CD14-positive monocyte (primary cell): ENCODE measurements at regions not wholly inside any gene's neighbourhood (a gene's known extent, or its start where the extent isn't known, plus 50 kb on each side); places are given as distances from the start of the nearest gene placed in this dataset.

Source experiments
- DNase-seq, 3 donors: peaks; one replicate each; pipeline ENCODE4 v3.0.0-alpha.2; 2011 to 2022
- H2AFZ ChIP-seq: 2 replicates; pipeline ENCODE4 v1.6.0; 2012; ENCODE audit warnings: mild to moderate bottlenecking, low read depth, low read length, inconsistent platforms; ENCODE audit not compliant: insufficient read depth, poor library complexity, severe bottlenecking
- H3K27ac ChIP-seq, 2 donors: 1 replicate in 1 of 2; 2 replicates in 1 of 2; pipeline ENCODE4 v1.5.1; 2012 to 2013; ENCODE audit warnings: low read length in 2 of 2, control low read depth in 1 of 2, inconsistent platforms in 1 of 2, low read depth in 1 of 2, mild to moderate bottlenecking in 1 of 2
- H3K27me3 ChIP-seq, 2 donors: one replicate each; pipeline versions ENCODE4 v1.6.0 to v1.6.1; 2011 to 2013; ENCODE audit warnings: low read length in 2 of 2; ENCODE audit not compliant: control insufficient read depth in 2 of 2, insufficient read depth in 2 of 2
- H3K36me3 ChIP-seq, 2 donors: replicated peaks in 1 of 2; 1 replicate in 1 of 2; 2 replicates in 1 of 2; pipeline versions ENCODE4 v1.5.1 to v1.6.1; 2012 to 2013; ENCODE audit warnings: low read length in 2 of 2, control low read depth in 1 of 2, inconsistent platforms in 1 of 2, mild to moderate bottlenecking in 1 of 2; ENCODE audit not compliant: insufficient read depth in 2 of 2, control insufficient read depth in 1 of 2
- H3K4me1 ChIP-seq, 2 donors: 1 replicate in 1 of 2; 2 replicates in 1 of 2; pipeline versions ENCODE4 v1.5.1 to v1.6.1; 2012 to 2013; ENCODE audit warnings: low read length in 2 of 2, control low read depth in 1 of 2, inconsistent platforms in 1 of 2, mild to moderate bottlenecking in 1 of 2, moderate library complexity in 1 of 2; ENCODE audit not compliant: insufficient read depth in 2 of 2, control insufficient read depth in 1 of 2
- H3K4me2 ChIP-seq: replicated peaks from 2 replicates; pipeline ENCODE3; 2012; ENCODE audit warnings: low read length, moderate library complexity, mild to moderate bottlenecking; ENCODE audit not compliant: poor library complexity, severe bottlenecking; ENCODE audit errors: extremely low read depth
- H3K4me3 ChIP-seq, 3 experiments: fragments of 200-600 bp in 1 of 3; sonication (generic) in 1 of 3; replicated peaks in 1 of 3; 1 replicate in 2 of 3; 2 replicates in 1 of 3; pipeline ENCODE4 v1.5.1; 2011 to 2013; ENCODE audit warnings: low read length in 3 of 3, mild to moderate bottlenecking in 3 of 3, control low read depth in 2 of 3, low read depth in 2 of 3, inconsistent platforms in 1 of 3, moderate library complexity in 1 of 3
- H3K79me2 ChIP-seq: 2 replicates; pipeline ENCODE4 v1.6.0; 2012; ENCODE audit warnings: mild to moderate bottlenecking, control low read depth, inconsistent platforms, low read length, moderate library complexity; ENCODE audit not compliant: insufficient read depth
- H3K9ac ChIP-seq: 2 replicates; pipeline ENCODE4 v1.6.0; 2017; ENCODE audit warnings: low read length, mild to moderate bottlenecking; ENCODE audit not compliant: insufficient read depth, poor library complexity, severe bottlenecking
- H3K9me3 ChIP-seq, 2 donors: replicated peaks in 1 of 2; 1 replicate in 1 of 2; 2 replicates in 1 of 2; pipeline versions ENCODE4 v1.5.1 to v1.6.1; 2012 to 2013; ENCODE audit warnings: low read length in 2 of 2, control low read depth in 1 of 2; ENCODE audit not compliant: control insufficient read depth in 1 of 2, insufficient read depth in 1 of 2
- H4K20me1 ChIP-seq: 2 replicates; pipeline ENCODE4 v1.6.0; 2012; ENCODE audit warnings: mild to moderate bottlenecking, low read length, control low read depth, moderate library complexity; ENCODE audit not compliant: insufficient read depth
- H3K27ac Mint-ChIP-seq, 7 donors: one replicate each; pipeline ENCODE4 v1.8.0; 2020; ENCODE audit warnings: mild to moderate bottlenecking in 7 of 7, mixed read lengths in 7 of 7, moderate library complexity in 6 of 7, inconsistent platforms in 2 of 7
- H3K27me3 Mint-ChIP-seq, 3 donors: one replicate each; pipeline ENCODE4 v1.8.0; 2021 to 2022; ENCODE audit warnings: low read depth in 3 of 3, mild to moderate bottlenecking in 3 of 3, mixed read lengths in 3 of 3, moderate library complexity in 3 of 3, inconsistent platforms in 1 of 3
- H3K36me3 Mint-ChIP-seq, 2 donors: one replicate each; pipeline ENCODE4 v1.8.0; 2020; ENCODE audit warnings: mixed read lengths in 2 of 2, inconsistent platforms in 1 of 2, mild to moderate bottlenecking in 1 of 2
- H3K4me1 Mint-ChIP-seq: one replicate; pipeline ENCODE4 v1.8.0; 2020; ENCODE audit warnings: mild to moderate bottlenecking, mixed read lengths
- H3K4me3 Mint-ChIP-seq, 2 donors: one replicate each; pipeline ENCODE4 v1.8.0; 2020; ENCODE audit warnings: mild to moderate bottlenecking in 2 of 2, mixed read lengths in 2 of 2, moderate library complexity in 1 of 2
- H3K9me3 Mint-ChIP-seq, 7 donors: one replicate each; pipeline ENCODE4 v1.8.0; 2020 to 2022; ENCODE audit warnings: mixed read lengths in 7 of 7, mild to moderate bottlenecking in 6 of 7, moderate library complexity in 6 of 7, inconsistent platforms in 2 of 7
- CTCF ChIP-seq: fragments of 200-600 bp; IDR thresholded peaks from one replicate; pipeline ENCODE4 v1.8.0; 2022; ENCODE audit warnings: antibody characterized with exemption, mild to moderate bottlenecking
- WGBS: methylation state at CpG from one replicate; pipeline ENCODE4 v1.1.5; 2013; ENCODE audit warnings: missing lambda C conversion rate; ENCODE audit not compliant: insufficient coverage; 5-methylcytosine and 5-hydroxymethylcytosine counted together
- intact Hi-C, 2 donors: fragments of 100-400 bp; cut with micrococcal nuclease; formaldehyde crosslinking; loops; one replicate each; pipeline versions ENCODE4 v1.15.0 to v1.15.1; 2023

- no peaks in the 10 kb centered on the region for H3K4me1 ChIP-seq
- H3K27ac Mint-ChIP-seq = no peak overlapping the region
- no peak overlapping the region for H2AFZ ChIP-seq
- H3K27ac ChIP-seq = no peak overlapping the region
- peaks cover 0 to 2% (median 1%) of the 10 kb centered on the region in 3 donors for H3K27me3 Mint-ChIP-seq
- no peak overlapping the region for H3K9ac ChIP-seq
- peaks cover 0 to 2% of the 10 kb centered on the region in 2 donors for H3K9me3 ChIP-seq
- intact Hi-C loops = no loop called here
- H3K9me3 Mint-ChIP-seq = peaks cover 0 to 4% (median 0%) of the 10 kb centered on the region in 7 donors
- no peaks in the 10 kb centered on the region for H3K27me3 ChIP-seq
- H3K36me3 Mint-ChIP-seq = no peaks in the 10 kb centered on the region
- WGBS = 58% methylated on average over 2 of the region's 3 CpGs
- H3K4me1 Mint-ChIP-seq = peaks cover 8% of the 10 kb centered on the region
- no peak overlapping the region for H3K4me3 ChIP-seq
- H3K4me2 ChIP-seq = no peak overlapping the region
- H3K79me2 ChIP-seq = no peaks in the 10 kb centered on the region
- no peaks in the 10 kb centered on the region for H3K36me3 ChIP-seq
- no peaks in the 10 kb centered on the region for H4K20me1 ChIP-seq
- TF ChIP-seq CTCF = no peak
- H3K4me3 Mint-ChIP-seq = no peak overlapping the region
- DNase-seq = no peak
These were observed 331.8 kb upstream of the BTBD3 start for GRCh38 chr20:11585752-11586352.

- no CpG with 5 or more reads among the region's 4 CpGs for WGBS
- no peak for TF ChIP-seq CTCF
- no peaks in the 10 kb centered on the region for H3K4me1 Mint-ChIP-seq
- no peaks in the 10 kb centered on the region for H3K36me3 Mint-ChIP-seq
- Histone ChIP-seq H3K4me1 (no peaks in the 10 kb centered on the region), H3K4me3 (no peak overlapping the region), H3K27ac (no peak overlapping the region), H3K27me3 (no peaks in the 10 kb centered on the region), H2AFZ (no peak overlapping the region), H3K4me2 (no peak overlapping the region), H3K79me2 (no peaks in the 10 kb centered on the region), H4K20me1 (no peaks in the 10 kb centered on the region), H3K36me3 (no peaks in the 10 kb centered on the region), H3K9me3 (peaks cover 0 to 2% of the 10 kb centered on the region in 2 donors), H3K9ac (no peak overlapping the region)
- intact Hi-C loops = no loop called here
- no peak overlapping the region for H3K4me3 Mint-ChIP-seq
- H3K27ac Mint-ChIP-seq = no peak overlapping the region
- H3K27me3 Mint-ChIP-seq = peaks cover 0 to 2% (median 1%) of the 10 kb centered on the region in 3 donors
- DNase-seq = no peak
- H3K9me3 Mint-ChIP-seq = peaks cover 0 to 8% (median 3%) of the 10 kb centered on the region in 7 donors
These were observed 328.8 kb upstream of the BTBD3 start for GRCh38 chr20:11588875-11589274.
